ENCODE measurements at regions not wholly inside any gene's neighbourhood (a gene's known extent, or its start where the extent isn't known, plus 50 kb on each side); places are given as distances from the start of the nearest gene placed in this dataset.
A peak's percentile ranks its signal among the peaks of the same experiment; 100 is the strongest.

DNA sequence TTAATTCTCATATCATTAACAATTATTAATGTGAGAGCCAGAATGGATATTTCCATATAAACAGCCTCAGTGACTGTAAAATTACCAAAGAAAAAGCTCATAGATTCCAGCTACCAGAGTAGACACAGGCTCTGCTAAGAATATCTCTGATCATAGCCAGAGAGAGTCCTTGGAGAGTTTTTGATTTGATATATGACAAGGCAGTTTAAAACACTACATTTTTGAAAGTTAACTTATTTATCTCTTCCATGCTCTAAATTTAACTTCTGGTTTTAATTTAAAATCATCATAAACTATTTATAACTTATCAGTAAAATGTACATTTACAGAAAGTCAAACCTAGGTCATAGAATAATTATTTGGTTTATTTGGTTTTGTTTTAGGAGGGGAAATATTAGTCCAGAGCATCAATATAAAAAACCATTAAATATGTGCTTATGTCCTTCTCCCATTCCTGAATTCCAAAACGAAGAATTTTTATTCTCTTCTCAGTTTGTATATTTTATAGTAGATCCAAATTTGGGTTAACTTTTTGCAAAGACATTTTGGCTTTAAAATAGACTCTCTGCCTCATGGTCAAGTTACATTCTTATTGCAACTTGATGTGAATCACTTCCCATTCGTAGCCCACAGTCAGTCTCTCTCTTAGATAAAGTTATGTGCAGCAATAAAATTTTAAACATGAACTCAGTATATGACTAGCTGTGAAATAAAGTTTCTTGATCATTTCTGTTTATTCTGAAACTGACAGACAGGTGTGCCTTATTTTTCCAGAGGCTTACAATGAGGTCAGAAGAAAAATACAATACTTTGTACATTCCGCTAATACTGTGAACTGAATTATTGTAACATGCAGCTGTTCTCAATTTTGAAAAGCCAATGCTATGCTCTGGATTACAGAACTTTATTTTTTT is 267.1 kb downstream of the PAPSS1 start:
- TF ChIP-seq GATA2 (IDR thresholded peaks at IDR 0.05; ENCODE audit: insufficient read depth, insufficient read length, low read depth, low read length) (no peak), POLR2A (IDR thresholded peaks at IDR 0.05; ENCODE audit: low read depth, low read length) (no peak), EZH2 (IDR thresholded peaks at IDR 0.05; ENCODE audit: borderline replicate concordance, low read depth, low read length, severe bottlenecking) (no peak), JUN (IDR thresholded peaks at IDR 0.05; ENCODE audit: borderline replicate concordance, insufficient read depth, insufficient read length, low read depth) (no peak), POLR2AphosphoS5 (IDR thresholded peaks at IDR 0.05; ENCODE audit: insufficient read depth, low read depth, low read length) (no peak)
- TF ChIP-seq, protein P1, sequence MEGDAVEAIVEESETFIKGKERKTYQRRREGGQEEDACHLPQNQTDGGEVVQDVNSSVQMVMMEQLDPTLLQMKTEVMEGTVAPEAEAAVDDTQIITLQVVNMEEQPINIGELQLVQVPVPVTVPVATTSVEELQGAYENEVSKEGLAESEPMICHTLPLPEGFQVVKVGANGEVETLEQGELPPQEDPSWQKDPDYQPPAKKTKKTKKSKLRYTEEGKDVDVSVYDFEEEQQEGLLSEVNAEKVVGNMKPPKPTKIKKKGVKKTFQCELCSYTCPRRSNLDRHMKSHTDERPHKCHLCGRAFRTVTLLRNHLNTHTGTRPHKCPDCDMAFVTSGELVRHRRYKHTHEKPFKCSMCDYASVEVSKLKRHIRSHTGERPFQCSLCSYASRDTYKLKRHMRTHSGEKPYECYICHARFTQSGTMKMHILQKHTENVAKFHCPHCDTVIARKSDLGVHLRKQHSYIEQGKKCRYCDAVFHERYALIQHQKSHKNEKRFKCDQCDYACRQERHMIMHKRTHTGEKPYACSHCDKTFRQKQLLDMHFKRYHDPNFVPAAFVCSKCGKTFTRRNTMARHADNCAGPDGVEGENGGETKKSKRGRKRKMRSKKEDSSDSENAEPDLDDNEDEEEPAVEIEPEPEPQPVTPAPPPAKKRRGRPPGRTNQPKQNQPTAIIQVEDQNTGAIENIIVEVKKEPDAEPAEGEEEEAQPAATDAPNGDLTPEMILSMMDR (IDR thresholded peaks at IDR 0.05; ENCODE audit: extremely low read depth in 1 of 2, insufficient read depth in 1 of 2, low read depth in 1 of 2, low read length in 2 of 2): no peak
- dilution Hi-C loops (cut with MboI; ENCODE audit: extremely low pct_ligation_motif_present, low sequenced_read_pairs) (no loop called here), intact Hi-C loops (cut with micrococcal nuclease) (no loop called here)
- no peak overlapping the region for H3K4me3 ChIP-seq (replicated peaks in 1 of 3; ENCODE audit: insufficient read depth in 1 of 3, low read depth in 1 of 3, low read length in 3 of 3)
- ChIA-PET CTCF (interaction anchor here (1.1 to 1.7 kb wide), 2 partner anchors 13 to 19 kb away, joined by 3 to 5 read pairs; no protein-coding TSS in a partner anchor), POLR2A (no interaction called here)
- no peak overlapping the region for H2AFZ ChIP-seq (ENCODE audit: low read depth, low read length)
- no peak overlapping the region for H3K9ac ChIP-seq (replicated peaks; ENCODE audit: extremely low read depth, insufficient read depth, low read length)
- H3K9me1 ChIP-seq (replicated peaks; ENCODE audit: control insufficient read depth, extremely low read depth, insufficient read depth, low read length): no peaks in the 10 kb centered on the region
- no TSS peak for BruUV-seq (replicated peaks)
- H3K27me3 ChIP-seq (ENCODE audit: control insufficient read depth in 2 of 2, insufficient read depth in 2 of 2, low read length in 2 of 2): no peaks in the 10 kb centered on the region
- no peaks in the 10 kb centered on the region for H3K79me2 ChIP-seq (ENCODE audit: control insufficient read depth, insufficient read depth, low read length)
- peak; percentile 43 for FAIRE-seq
- H3K27ac ChIP-seq (ENCODE audit: insufficient read depth, low read depth, low read length): no peak overlapping the region
- H4K20me1 ChIP-seq (replicated peaks; ENCODE audit: control insufficient read depth, extremely low read depth, insufficient read depth, low read length): no peaks in the 10 kb centered on the region
- H3K36me3 ChIP-seq (ENCODE audit: control insufficient read depth in 2 of 2, extremely low read depth in 1 of 2, insufficient read depth in 2 of 2, low read length in 2 of 2): no peaks in the 10 kb centered on the region
- peak; percentile 30 for DNase-seq (ENCODE audit: low read depth, low spot score)
- H3K9me3 ChIP-seq (replicated peaks; ENCODE audit: control insufficient read depth, insufficient read depth, low read length): no peaks in the 10 kb centered on the region
- H3K4me2 ChIP-seq (ENCODE audit: insufficient read depth, low read length): no peak overlapping the region
- no peaks in the 10 kb centered on the region for H3K4me1 ChIP-seq (ENCODE audit: control insufficient read depth, extremely low read depth, insufficient read depth, low read length)
